Right lobe of liver (tissue), 4 donors: ENCODE measurements at regions not wholly inside any gene's neighbourhood (a gene's known extent, or its start where the extent isn't known, plus 50 kb on each side); places are given as distances from the start of the nearest gene placed in this dataset.

Experiments used
- POLR2A ChIP-seq: fragments of 450-650 bp; IDR thresholded peaks from one replicate; pipeline ENCODE4 v1.6.1; 2017; ENCODE audit warnings: antibody characterized with exemption, mild to moderate bottlenecking
- TF ChIP-seq, protein P1 (sequence below), 4 donors: fragments of 200-600 bp in 3 of 4; fragments of 450-650 bp in 1 of 4; IDR thresholded peaks; one replicate each; pipeline versions ENCODE4 v1.5.1 to v1.8.0; 2016 to 2022; ENCODE audit warnings: antibody characterized with exemption in 4 of 4, mild to moderate bottlenecking in 2 of 4
- donor health status: DM: no; HTN: no; CAD: no.
- donor health status: DM: no; HTN: no; CAD: no.
- donor health status: DM: no; HTN: yes; CAD: no.

DNA sequence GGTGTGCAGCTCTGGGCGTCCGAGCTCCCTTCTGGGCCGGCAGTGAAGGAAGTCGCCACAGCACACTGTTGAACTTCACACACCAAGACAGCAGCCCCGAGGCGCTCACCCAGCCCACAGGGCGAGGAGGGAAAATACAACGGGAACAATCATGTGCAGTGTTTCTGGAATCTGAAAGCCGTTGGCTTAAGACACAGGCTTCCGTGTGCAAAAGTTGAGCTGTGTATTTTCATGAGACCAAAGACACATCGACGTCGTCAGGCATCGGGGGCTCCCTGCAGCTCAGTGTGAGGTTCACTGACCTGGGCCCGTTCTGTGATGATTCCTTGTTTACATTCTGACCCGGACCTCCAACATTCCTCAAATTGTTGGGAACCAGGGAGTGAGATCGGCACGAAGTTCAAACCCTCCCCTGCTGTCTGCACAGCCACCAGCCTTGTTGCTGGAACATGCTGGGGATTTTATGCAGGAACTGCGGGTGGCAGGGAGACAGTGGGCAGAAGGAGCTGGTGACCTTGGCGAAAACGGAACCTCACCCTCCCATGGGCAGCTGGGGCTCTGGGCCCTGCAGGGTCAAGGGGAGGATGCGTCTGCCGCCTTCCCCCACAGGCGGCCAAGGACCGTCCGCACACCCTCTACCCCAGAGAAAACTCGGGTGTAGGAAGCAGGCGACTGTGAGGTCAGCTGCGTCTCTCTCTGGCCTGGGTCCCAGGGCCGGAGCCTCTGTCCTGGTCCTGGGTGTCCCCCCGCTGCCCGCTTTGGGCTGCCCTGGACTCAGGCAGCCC lies 72.2 kb downstream of the METRNL start:
- TF ChIP-seq, protein P1, sequence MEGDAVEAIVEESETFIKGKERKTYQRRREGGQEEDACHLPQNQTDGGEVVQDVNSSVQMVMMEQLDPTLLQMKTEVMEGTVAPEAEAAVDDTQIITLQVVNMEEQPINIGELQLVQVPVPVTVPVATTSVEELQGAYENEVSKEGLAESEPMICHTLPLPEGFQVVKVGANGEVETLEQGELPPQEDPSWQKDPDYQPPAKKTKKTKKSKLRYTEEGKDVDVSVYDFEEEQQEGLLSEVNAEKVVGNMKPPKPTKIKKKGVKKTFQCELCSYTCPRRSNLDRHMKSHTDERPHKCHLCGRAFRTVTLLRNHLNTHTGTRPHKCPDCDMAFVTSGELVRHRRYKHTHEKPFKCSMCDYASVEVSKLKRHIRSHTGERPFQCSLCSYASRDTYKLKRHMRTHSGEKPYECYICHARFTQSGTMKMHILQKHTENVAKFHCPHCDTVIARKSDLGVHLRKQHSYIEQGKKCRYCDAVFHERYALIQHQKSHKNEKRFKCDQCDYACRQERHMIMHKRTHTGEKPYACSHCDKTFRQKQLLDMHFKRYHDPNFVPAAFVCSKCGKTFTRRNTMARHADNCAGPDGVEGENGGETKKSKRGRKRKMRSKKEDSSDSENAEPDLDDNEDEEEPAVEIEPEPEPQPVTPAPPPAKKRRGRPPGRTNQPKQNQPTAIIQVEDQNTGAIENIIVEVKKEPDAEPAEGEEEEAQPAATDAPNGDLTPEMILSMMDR (IDR thresholded peaks at IDR 0.05) = no peak
- TF ChIP-seq POLR2A = no peak
